ENCODE measurements at regions not wholly inside any gene's neighbourhood (a gene's known extent, or its start where the extent isn't known, plus 50 kb on each side); places are given as distances from the start of the nearest gene placed in this dataset.
"Not testable (repeated sequence)": the region's sequence is repeated elsewhere in the genome, so short reads cannot be mapped to it uniquely, and the experiment has no call there.

GRCh38 chr1:58057826-58058225 is 488.7 kb downstream of the OMA1 start:
- no peak for DNase-seq

- not testable (repeated sequence) for DNase-seq
Observed at GRCh38 chr1:58051187-58051586, 495.3 kb downstream of the OMA1 start.

GRCh38 chr1:58047265-58047858 is 499.2 kb downstream of the OMA1 start:
- DNase-seq: peak; percentile 40

- DNase-seq: no peak
Observed at GRCh38 chr1:58045094-58045705, 501.3 kb downstream of the OMA1 start.

DNA sequence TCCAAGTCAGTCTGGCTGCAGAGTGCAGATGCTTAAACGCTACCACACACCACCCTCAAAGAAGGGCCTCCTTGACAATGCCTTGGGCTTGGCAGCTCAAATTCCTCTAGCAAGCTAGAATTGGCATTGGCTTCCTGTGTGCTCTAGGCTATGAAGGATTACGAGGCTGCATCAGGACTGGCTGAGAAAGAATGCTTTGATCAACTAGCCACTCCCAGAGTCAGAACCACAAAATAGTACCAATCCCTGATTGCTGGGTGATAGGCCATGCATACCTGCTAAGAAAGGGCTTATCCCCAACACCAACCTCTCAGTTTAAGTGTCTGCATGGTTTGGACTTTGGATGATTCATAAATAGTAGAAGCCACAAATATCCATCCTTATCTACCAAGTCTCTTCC is 504.9 kb downstream of the OMA1 start:
- no peak for DNase-seq

DNA sequence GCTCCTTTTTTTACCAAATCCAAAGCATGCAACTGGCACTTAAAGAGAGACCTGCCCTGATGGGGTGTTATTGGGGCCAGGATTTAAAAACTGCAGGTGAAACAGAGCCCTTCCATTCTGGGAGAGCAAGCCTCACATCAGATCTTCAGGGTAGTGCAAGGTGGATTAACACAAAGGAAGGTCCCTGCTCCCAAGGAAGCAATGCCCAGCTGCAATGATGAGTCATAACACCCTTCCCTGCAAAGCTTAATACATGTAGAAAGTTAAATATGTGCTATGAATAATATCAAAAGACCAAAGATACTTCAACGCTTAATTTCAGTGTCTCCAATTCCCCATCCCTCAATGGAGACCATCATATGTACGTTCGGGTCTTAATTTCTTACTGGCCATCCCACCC is 508.0 kb downstream of the OMA1 start:
- no peak for DNase-seq

GRCh38 chr1:58035523-58035922 is 511.0 kb downstream of the OMA1 start:
- no peak for DNase-seq

DNA sequence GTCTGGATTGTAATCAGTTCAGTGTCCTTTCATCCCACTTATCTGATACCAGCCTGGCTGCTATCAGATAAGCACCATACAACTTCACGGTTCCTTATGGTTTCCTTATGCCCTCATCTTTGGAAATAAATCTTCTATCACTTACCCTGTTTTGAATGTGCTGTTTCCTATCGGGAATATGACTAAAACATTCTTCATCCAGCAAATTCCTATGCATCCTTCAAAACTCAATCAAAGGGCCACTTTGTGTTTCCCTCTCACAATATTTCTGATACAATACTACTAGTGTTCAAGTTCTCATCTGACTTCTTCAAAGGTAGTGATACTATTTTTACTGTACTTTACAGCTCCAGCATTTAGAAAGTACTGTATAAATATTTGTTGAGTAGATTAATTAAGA is 513.2 kb downstream of the OMA1 start:
- no peak for DNase-seq

GRCh38 chr1:58032611-58033073 is 513.9 kb downstream of the OMA1 start:
- no peak for DNase-seq

DNA sequence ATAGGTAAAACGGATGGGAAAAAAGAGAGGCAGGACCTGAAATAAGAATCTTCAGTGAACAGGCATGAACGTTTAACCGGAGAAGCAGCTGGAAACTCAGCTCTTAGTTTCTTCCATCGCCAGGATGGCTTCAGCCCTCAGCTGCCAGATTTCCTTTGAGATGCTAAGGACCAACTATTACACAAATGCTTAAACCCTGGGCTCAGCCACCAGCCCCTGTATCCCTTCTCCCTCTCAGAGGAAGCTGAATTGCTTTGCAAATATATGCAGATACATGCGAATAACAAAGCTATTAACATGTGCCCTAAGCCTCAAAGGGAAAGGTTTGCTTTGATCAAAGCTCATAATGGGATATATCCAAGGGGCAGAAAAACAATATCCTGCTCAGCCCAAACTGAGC is 515.1 kb downstream of the OMA1 start:
- DNase-seq: no peak

GRCh38 chr1:58030456-58030855 is 516.1 kb downstream of the OMA1 start:
- DNase-seq: no peak

- no peak for DNase-seq
Observed at GRCh38 chr1:58017641-58018040, 528.9 kb downstream of the OMA1 start.

- DNase-seq: no peak
Observed at GRCh38 chr1:58013237-58013636, 533.3 kb downstream of the OMA1 start.

DNA sequence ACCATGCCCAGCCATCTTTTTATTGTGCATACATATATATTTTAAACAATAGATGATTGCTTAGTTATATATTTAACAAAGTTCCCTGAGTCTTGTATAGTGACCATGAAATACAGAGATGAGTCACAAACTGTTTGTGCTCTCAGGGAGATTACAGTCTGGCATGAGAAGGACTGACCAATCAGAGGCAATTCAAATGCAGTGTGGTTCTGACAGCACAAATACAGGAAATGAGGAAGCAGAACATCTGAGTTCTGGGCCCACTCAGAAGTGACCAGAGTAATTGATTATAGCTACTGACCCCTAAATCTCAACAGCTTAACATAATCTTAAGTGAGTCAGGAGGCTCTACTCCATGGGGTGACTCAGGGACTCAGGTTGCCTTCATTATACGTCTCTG is 534.5 kb downstream of the OMA1 start:
- DNase-seq: no peak

- DNase-seq: no peak
Observed at GRCh38 chr1:58006421-58007046, 540.0 kb downstream of the OMA1 start.

DNA sequence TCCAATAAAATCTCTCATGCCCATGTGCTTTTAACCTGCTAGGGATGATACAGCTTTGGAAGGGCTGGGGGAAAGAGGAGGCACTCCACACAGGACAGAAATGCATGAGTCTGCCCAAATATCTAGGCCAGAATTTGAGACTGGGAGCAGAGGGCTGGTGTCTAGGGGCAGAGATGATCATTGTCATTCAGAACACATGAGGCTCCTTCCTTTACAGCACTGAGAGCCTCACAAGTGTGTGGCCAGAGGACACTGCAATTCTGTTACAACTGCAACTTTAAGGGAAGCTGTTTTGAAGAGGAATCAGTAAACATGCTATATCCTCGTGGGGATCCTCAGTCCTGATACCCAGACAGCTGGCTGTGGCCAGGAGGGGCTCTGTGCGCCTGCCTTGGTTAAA is 541.3 kb downstream of the OMA1 start:
- DNase-seq: no peak

- DNase-seq: no peak
Observed at GRCh38 chr1:58003988-58004387, 542.5 kb downstream of the OMA1 start.

DNA sequence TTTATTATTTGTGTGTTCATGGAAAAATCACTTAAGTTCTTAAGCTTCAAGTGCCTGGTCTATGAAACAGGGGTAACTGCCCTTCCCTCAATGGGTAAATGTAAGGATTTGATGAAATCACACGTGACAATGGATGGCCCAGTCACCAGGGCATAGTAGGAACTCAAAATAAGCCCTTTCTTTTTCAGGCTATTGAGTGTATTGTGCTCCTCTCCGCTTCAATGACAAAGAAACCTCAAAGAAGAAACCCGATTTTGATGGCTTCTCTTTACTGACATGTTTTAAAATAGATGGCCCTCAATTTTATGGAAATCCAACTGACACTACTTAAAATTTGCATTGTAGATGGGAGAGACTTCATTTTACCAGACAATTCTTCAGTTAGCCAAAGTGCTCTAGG is 543.5 kb downstream of the OMA1 start:
- no peak for DNase-seq

- no peak for DNase-seq
Observed at GRCh38 chr1:58000821-58001220, 545.7 kb downstream of the OMA1 start.

GRCh38 chr1:58000116-58000515 is 546.4 kb downstream of the OMA1 start:
- DNase-seq: no peak

- DNase-seq: no peak
Observed at GRCh38 chr1:57996400-57996799, 550.1 kb downstream of the OMA1 start.

DNA sequence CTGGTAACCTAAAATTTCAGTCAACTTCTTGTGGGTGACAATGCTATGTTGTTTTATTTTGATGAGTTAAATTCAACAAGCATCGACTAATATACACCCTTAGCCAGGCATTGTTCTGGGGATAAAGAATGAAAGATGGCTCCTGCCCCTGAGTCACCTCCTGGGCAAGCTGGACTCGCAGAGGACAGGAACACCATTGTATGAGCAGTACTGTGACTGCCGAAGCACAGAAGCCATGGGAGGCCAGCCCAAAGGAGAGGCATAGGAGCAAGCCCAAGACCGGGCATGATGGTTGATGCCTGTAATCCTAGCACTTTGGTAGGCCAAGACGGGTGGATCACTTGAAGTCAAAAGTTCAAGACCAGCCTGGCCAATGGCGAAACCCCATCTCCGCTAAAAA is 555.2 kb downstream of the OMA1 start:
- DNase-seq: no peak

DNA sequence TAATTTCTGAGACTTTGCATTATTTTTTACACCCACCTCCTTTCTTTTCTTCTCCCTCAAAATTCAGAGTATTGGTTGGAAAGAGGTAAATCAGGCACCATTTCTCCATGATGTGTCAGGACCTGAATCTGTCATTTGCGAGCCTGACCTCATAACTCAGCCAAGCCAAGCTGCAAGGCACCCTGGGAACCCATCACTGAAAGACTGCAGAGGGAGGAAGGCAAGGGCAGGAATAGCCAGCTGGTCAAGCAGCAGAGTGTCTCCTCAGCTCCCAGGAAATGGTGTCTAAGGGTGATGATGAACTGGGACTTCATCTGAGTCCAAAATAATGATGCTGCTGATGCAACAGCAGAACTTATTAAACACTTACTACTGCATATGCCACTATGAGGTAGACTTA is 556.6 kb downstream of the OMA1 start:
- no peak for DNase-seq

DNA sequence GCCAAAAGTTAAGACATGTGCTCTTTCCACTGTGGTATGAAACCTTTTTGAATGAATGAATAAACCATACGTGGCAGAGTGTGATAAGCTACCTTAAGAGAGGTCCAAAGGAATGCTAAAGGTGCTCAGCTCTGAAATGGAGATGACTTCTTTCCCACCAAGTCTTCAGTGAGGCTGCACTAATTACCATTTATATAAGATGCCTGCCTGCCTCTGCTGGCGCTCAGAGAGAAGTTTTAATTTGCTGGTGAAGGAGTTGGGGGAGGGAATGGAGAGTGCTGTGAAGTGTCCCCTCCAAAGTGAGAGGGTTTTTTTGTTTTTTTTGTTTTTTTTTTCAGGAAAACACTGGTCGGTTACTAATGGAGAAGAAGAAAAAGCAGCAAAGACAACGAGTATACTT is 559.0 kb downstream of the OMA1 start:
- DNase-seq: no peak

DNA sequence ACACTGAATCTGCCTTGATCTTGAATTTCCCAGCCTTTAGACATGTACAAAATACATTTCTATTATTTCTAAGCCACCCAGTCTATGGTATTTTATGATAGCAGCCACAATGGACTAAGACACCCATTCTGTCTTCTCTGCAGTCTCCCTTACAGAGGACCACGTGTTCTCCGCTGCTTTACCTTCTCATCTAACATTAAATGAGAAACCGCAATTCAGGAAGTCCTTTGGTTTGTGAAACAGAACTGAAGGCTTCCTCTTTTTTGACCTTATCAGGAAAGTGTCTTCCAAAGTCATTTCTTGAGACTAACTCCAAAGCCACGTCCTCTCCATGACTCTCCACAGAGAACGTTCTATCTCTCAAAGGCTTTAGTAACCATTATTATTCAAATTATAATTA is 560.1 kb downstream of the OMA1 start:
- DNase-seq: peak; percentile 54

Measured in RPMI8226 (cell line).